Effector memory CD8-positive, alpha-beta T cell (primary cell): ENCODE measurements at regions not wholly inside any gene's neighbourhood (a gene's known extent, or its start where the extent isn't known, plus 50 kb on each side); places are given as distances from the start of the nearest gene placed in this dataset.

ENCODE experiments used
- ATAC-seq: fragments of 150-1000 bp; cut with Tn5 transposase; replicated peaks from 2 replicates; pipeline ENCODE4 v1.10.0; 2021; ENCODE audit warnings: mild to moderate bottlenecking, moderate library complexity
- DNase-seq, 3 experiments: peaks; one replicate each; pipeline ENCODE4 v3.0.0; 2021
- H3K27ac Mint-ChIP-seq, 2 donors: one replicate each; pipeline ENCODE4 v1.8.0; 2022; ENCODE audit warnings: mild to moderate bottlenecking in 2 of 2, mixed read lengths in 2 of 2, moderate library complexity in 2 of 2
- H3K27me3 Mint-ChIP-seq, 2 donors: one replicate each; pipeline ENCODE4 v1.8.0; 2022; ENCODE audit warnings: mixed read lengths in 2 of 2
- H3K36me3 Mint-ChIP-seq: one replicate; pipeline ENCODE4 v1.8.0; 2022; ENCODE audit warnings: mild to moderate bottlenecking, moderate library complexity, mixed read lengths; ENCODE audit not compliant: insufficient read depth
- H3K4me1 Mint-ChIP-seq, 2 donors: one replicate each; pipeline ENCODE4 v1.8.0; 2022; ENCODE audit warnings: low read depth in 2 of 2, mixed read lengths in 2 of 2
- H3K4me3 Mint-ChIP-seq, 2 donors: one replicate each; pipeline ENCODE4 v1.8.0; 2022; ENCODE audit warnings: mild to moderate bottlenecking in 2 of 2, mixed read lengths in 2 of 2, moderate library complexity in 2 of 2
- H3K9me3 Mint-ChIP-seq, 2 donors: one replicate each; pipeline ENCODE4 v1.8.0; 2022; ENCODE audit warnings: mixed read lengths in 2 of 2

- Mint-ChIP-seq H3K27me3 (no peaks in the 10 kb centered on the region), H3K9me3 (no peaks in the 10 kb centered on the region), H3K27ac (no peak overlapping the region)
These were observed 57.5 kb upstream of the PPARA start for GRCh38 chr22:46092670-46093410.

GRCh38 chr22:46093796-46094195 lies 56.5 kb upstream of the PPARA start:
- no peaks in the 10 kb centered on the region for H3K9me3 Mint-ChIP-seq
- no peak overlapping the region for H3K4me3 Mint-ChIP-seq
- H3K27ac Mint-ChIP-seq, result no peak overlapping the region
- H3K36me3 Mint-ChIP-seq, result peaks cover 3% of the 10 kb centered on the region
- ATAC-seq (no peak), DNase-seq (no peak)
- peaks cover 0 to 6% of the 10 kb centered on the region in 2 donors for H3K4me1 Mint-ChIP-seq
- H3K27me3 Mint-ChIP-seq, result no peaks in the 10 kb centered on the region

More at GRCh38 chr22:46092670-46093410, 57.5 kb upstream of the PPARA start:
- ATAC-seq (no peak), DNase-seq (no peak)
- H3K36me3 Mint-ChIP-seq, result peaks cover 3% of the 10 kb centered on the region
- peaks cover 0 to 6% of the 10 kb centered on the region in 2 donors for H3K4me1 Mint-ChIP-seq
- H3K4me3 Mint-ChIP-seq, result no peak overlapping the region

- H3K4me3 Mint-ChIP-seq, result no peak overlapping the region
- H3K27ac Mint-ChIP-seq, result peak overlapping the region in 1 of 2 donors; percentile 57
- no peaks in the 10 kb centered on the region for H3K9me3 Mint-ChIP-seq
- no peaks in the 10 kb centered on the region for H3K27me3 Mint-ChIP-seq
- DNase-seq (no peak), ATAC-seq (no peak)
- peaks cover 3% of the 10 kb centered on the region for H3K36me3 Mint-ChIP-seq
- peaks cover 0 to 6% of the 10 kb centered on the region in 2 donors for H3K4me1 Mint-ChIP-seq
These were observed 55.6 kb upstream of the PPARA start for GRCh38 chr22:46094676-46095075.

GRCh38 chr22:46096051-46096450 lies 54.3 kb upstream of the PPARA start:
- Mint-ChIP-seq H3K27me3 (no peaks in the 10 kb centered on the region), H3K4me1 (peaks cover 0 to 6% of the 10 kb centered on the region in 2 donors), H3K27ac (no peak overlapping the region), H3K36me3 (peaks cover 3% of the 10 kb centered on the region), H3K9me3 (no peaks in the 10 kb centered on the region), H3K4me3 (no peak overlapping the region)
- ATAC-seq (no peak), DNase-seq (no peak)

GRCh38 chr22:46096706-46097230 lies 53.6 kb upstream of the PPARA start:
- Mint-ChIP-seq H3K27me3 (no peaks in the 10 kb centered on the region), H3K9me3 (no peaks in the 10 kb centered on the region), H3K4me3 (no peak overlapping the region), H3K36me3 (peaks cover 3% of the 10 kb centered on the region), H3K4me1 (peaks cover 0 to 6% of the 10 kb centered on the region in 2 donors), H3K27ac (peak overlapping the region in 1 of 2 donors; percentile 46)
- no peak for ATAC-seq
- no peak for DNase-seq

GRCh38 chr22:46097268-46097900 lies 52.9 kb upstream of the PPARA start:
- Mint-ChIP-seq H3K9me3 (no peaks in the 10 kb centered on the region), H3K36me3 (peaks cover 3% of the 10 kb centered on the region), H3K27ac (peak overlapping the region in 1 of 2 donors; percentile 46), H3K27me3 (no peaks in the 10 kb centered on the region), H3K4me1 (peaks cover 0 to 6% of the 10 kb centered on the region in 2 donors), H3K4me3 (no peak overlapping the region)
- ATAC-seq (no peak), DNase-seq (no peak)

GRCh38 chr22:46098525-46099475 lies 51.5 kb upstream of the PPARA start:
- no peaks in the 10 kb centered on the region for H3K36me3 Mint-ChIP-seq
- peak overlapping the region in 1 of 2 donors; percentile 62 for H3K27ac Mint-ChIP-seq
- H3K4me3 Mint-ChIP-seq, result no peak overlapping the region
- ATAC-seq, result no peak
- peaks cover 0 to 6% of the 10 kb centered on the region in 2 donors for H3K4me1 Mint-ChIP-seq
- no peak for DNase-seq
- H3K27me3 Mint-ChIP-seq, result no peaks in the 10 kb centered on the region
- H3K9me3 Mint-ChIP-seq, result no peaks in the 10 kb centered on the region

GRCh38 chr22:46099740-46100139 lies 50.6 kb upstream of the PPARA start:
- no peaks in the 10 kb centered on the region for H3K4me1 Mint-ChIP-seq
- peak overlapping the region in 1 of 2 donors; percentile 62 for H3K27ac Mint-ChIP-seq
- H3K4me3 Mint-ChIP-seq, result no peak overlapping the region
- H3K9me3 Mint-ChIP-seq, result no peaks in the 10 kb centered on the region
- H3K36me3 Mint-ChIP-seq, result no peaks in the 10 kb centered on the region
- ATAC-seq (no peak), DNase-seq (no peak)
- no peaks in the 10 kb centered on the region for H3K27me3 Mint-ChIP-seq

- H3K27ac Mint-ChIP-seq, result no peak overlapping the region
- no peaks in the 10 kb centered on the region for H3K27me3 Mint-ChIP-seq
- no peak for ATAC-seq
- no peak overlapping the region for H3K4me3 Mint-ChIP-seq
- no peaks in the 10 kb centered on the region for H3K4me1 Mint-ChIP-seq
- no peaks in the 10 kb centered on the region for H3K9me3 Mint-ChIP-seq
- H3K36me3 Mint-ChIP-seq, result no peaks in the 10 kb centered on the region
- no peak for DNase-seq
These were observed 49.8 kb upstream of the PPARA start for GRCh38 chr22:46100401-46101105.
